HG03460 (cell line): ENCODE measurements at regions not wholly inside any gene's neighbourhood (a gene's known extent, or its start where the extent isn't known, plus 50 kb on each side); places are given as distances from the start of the nearest gene placed in this dataset.

ENCODE experiments used
- ATAC-seq: cut with Tn5 transposase; IDR thresholded peaks from one replicate; pipeline ENCODE4 v1.9.1; 2021; ENCODE audit not compliant: unreplicated experiment

- ATAC-seq: no peak
These were observed 402.0 kb upstream of the LRRTM1 start for GRCh38 chr2:80706541-80706940.

- ATAC-seq: no peak
These were observed 399.0 kb upstream of the LRRTM1 start for GRCh38 chr2:80703532-80703931.

GRCh38 chr2:80700961-80701360 is 396.4 kb upstream of the LRRTM1 start:
- no peak for ATAC-seq
